ENCODE measurements at regions not wholly inside any gene's neighbourhood (a gene's known extent, or its start where the extent isn't known, plus 50 kb on each side); places are given as distances from the start of the nearest gene placed in this dataset.

DNA sequence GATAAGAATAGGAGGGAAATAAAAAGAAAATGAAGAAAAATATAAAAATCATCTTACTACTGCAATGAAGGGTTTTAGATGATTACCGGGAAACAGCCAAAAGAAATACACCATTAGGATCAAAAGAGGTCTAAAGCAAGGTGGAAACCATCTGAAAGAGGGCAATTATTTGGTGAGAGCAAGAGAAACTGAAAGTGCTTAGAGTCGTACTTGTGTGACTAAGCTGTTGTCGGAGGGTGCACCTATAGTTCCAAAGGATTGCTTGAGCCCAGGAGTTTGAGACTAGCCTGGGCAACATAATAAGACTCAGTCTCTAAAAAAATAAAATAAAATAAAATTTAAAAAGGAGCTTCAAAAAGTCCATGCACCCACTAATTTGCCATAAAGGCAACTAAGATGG lies 169.5 kb downstream of the DKK1 start:
- no peak for TF ChIP-seq POLR2AphosphoS5 (IDR thresholded peaks at IDR 0.05; ENCODE audit: borderline replicate concordance, low read depth, low read length)
- no peak for TF ChIP-seq EZH2 (IDR thresholded peaks at IDR 0.05)
